ENCODE measurements at regions not wholly inside any gene's neighbourhood (a gene's known extent, or its start where the extent isn't known, plus 50 kb on each side); places are given as distances from the start of the nearest gene placed in this dataset.

DNA sequence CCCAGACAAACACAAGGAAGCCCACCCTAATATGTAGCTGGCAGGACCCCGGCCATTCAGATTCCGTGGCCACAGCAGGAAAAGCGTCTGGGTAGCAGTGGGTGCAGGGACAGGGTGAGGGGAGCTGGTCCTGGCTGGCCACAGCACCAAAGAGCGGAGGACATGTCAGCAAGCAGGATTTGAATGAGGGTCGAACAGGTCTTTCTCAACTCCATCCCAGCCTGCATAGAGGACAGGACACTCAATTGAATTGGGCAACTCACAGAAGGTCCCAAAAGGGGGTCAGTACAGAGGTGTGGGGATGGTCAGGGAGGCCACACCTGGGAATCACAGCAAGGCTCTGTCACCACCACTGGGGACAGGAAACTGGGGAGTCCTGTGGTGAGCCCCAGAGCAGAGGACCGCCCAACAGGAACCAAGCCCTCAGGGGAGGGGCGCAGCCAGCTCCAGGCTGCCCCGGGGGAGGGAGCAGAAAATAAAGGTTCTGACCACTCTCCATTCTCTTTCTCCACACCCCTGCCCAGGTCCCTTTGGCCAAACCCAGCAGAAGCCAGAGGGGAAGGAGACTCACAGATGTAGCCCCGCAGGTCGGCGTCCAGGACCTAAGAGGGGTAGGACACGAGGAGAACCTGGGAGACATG lies 108.7 kb upstream of the PPP2R2D start:
- TF ChIP-seq, protein P1, sequence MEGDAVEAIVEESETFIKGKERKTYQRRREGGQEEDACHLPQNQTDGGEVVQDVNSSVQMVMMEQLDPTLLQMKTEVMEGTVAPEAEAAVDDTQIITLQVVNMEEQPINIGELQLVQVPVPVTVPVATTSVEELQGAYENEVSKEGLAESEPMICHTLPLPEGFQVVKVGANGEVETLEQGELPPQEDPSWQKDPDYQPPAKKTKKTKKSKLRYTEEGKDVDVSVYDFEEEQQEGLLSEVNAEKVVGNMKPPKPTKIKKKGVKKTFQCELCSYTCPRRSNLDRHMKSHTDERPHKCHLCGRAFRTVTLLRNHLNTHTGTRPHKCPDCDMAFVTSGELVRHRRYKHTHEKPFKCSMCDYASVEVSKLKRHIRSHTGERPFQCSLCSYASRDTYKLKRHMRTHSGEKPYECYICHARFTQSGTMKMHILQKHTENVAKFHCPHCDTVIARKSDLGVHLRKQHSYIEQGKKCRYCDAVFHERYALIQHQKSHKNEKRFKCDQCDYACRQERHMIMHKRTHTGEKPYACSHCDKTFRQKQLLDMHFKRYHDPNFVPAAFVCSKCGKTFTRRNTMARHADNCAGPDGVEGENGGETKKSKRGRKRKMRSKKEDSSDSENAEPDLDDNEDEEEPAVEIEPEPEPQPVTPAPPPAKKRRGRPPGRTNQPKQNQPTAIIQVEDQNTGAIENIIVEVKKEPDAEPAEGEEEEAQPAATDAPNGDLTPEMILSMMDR (IDR thresholded peaks at IDR 0.05), result no peak
- TF ChIP-seq POLR2A (IDR thresholded peaks at IDR 0.05), result no peak
- H3K4me3 ChIP-seq (ENCODE audit: low read depth, poor library complexity, severe bottlenecking), result no peak overlapping the region
- peak in 1 of 2 donors; percentile 49 for DNase-seq (ENCODE audit: low spot score in 2 of 2)
- whole genome bisulfite sequencing, 2 donors, result 81 to 86% methylated on average over 12 of the region's 12 CpGs
- intact Hi-C loops (cut with DNase I; ENCODE audit: low total_unique reads), result no loop called here

DNA sequence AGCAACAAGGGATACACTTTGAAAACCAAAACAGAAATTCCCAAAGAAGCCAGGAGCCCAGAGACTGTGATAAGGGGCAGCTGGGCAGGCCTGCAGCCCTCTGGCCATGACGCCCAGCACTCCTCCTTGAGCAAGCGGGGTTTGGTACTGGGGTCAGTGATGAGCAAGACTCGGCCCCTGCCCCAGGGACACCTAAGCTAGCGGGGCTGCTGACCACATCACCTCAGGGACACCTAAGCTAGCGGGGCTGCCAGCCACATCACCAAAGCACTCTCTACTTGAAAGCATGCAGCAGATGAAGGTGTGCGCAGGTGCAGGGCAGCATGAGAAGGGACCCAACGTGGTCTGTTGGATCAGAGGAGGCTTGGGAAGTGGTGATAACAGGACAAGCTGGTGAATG lies 108.0 kb upstream of the PPP2R2D start:
- no peak for TF ChIP-seq POLR2A (IDR thresholded peaks at IDR 0.05)
- TF ChIP-seq, protein P1 (IDR thresholded peaks at IDR 0.05), result no peak
- DNase-seq (ENCODE audit: low spot score in 2 of 2), result peak in 1 of 2 donors; percentile 84
- intact Hi-C loops (cut with DNase I; ENCODE audit: low total_unique reads), result no loop called here
- 86 to 89% methylated on average over 7 of the region's 7 CpGs for WGBS, 2 donors
- no peak overlapping the region for H3K4me3 ChIP-seq (ENCODE audit: low read depth, poor library complexity, severe bottlenecking)

DNA sequence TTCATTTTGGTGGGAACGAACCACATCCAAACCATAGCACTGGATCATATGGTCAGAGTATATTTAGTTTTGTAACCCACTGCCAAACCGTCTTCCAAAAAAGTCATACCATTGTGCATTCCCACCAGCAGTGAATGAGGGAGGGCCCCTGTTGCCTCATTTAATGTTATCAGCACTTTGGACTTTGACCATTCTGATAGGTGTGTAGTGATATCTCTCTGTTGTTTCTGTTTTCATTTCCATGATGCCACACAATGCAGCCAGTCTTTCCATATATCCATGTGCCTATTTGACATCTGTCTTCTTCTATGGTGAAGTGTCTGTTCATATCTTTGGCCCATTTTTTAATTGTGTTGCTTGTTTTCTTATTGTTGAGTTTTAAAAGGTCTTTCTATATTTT lies 105.0 kb upstream of the PPP2R2D start:
- no peak overlapping the region for H3K4me3 ChIP-seq (ENCODE audit: low read depth, poor library complexity, severe bottlenecking)
- WGBS, 2 donors, result 94 to 95% methylated on average over 2 of the region's 2 CpGs
- intact Hi-C loops (cut with DNase I; ENCODE audit: low total_unique reads), result no loop called here
- DNase-seq (ENCODE audit: low spot score in 2 of 2), result peak in 1 of 2 donors; percentile 2
- TF ChIP-seq, protein P1 (IDR thresholded peaks at IDR 0.05), result no peak
- no peak for TF ChIP-seq POLR2A (IDR thresholded peaks at IDR 0.05)

DNA sequence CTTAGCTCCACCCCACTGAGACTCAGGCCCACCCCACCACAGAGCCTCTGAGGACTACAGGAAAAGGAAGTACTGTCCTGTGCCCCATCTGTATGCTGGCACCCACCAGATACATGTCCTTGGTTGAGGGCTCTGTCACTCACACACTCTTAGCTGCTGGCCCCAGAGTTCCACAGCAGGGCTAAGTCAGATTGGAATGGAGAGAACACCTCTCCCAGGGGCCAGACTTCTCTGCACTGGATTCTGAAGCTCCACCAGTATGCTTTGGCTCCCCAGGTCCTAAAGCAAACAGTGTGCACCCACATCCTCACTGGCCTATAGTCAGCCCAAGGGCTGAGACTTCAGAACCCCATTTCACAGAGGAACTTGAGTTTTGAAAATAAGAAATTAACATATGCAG lies 103.2 kb upstream of the PPP2R2D start:
- H3K4me3 ChIP-seq (ENCODE audit: low read depth, poor library complexity, severe bottlenecking), result no peak overlapping the region
- intact Hi-C loops (cut with DNase I; ENCODE audit: low total_unique reads), result no loop called here
- TF ChIP-seq, protein P1 (IDR thresholded peaks at IDR 0.05), result no peak
- DNase-seq (ENCODE audit: low spot score in 2 of 2), result peak in 1 of 2 donors; percentile 53

DNA sequence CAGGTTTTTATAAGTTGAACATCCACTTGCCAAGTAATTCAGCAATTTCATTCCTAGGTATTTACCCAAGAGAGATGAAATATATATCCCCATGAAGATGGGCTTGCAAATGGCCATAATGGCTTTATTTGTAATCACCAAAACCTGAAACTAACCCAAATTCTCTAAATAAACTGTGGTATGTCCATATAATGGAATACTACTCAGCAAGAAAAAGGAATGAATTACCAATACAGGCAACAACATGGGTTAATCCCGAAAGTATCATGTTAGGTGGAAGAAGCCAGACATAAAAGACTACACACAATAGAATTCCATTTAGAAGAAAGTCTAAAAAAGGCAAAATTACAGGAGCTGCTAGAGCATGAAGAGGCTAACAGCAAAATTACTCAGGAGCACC lies 101.4 kb upstream of the PPP2R2D start:
- no peak for DNase-seq (ENCODE audit: low spot score in 2 of 2)
- H3K4me3 ChIP-seq (ENCODE audit: low read depth, poor library complexity, severe bottlenecking), result no peak overlapping the region
- WGBS, 2 donors, result 57 to 64% methylated on average over 1 of the region's 1 CpG
- intact Hi-C loops (cut with DNase I; ENCODE audit: low total_unique reads), result no loop called here
- TF ChIP-seq POLR2A (IDR thresholded peaks at IDR 0.05), result no peak
- TF ChIP-seq, protein P1 (IDR thresholded peaks at IDR 0.05), result no peak
